ENCODE measurements at regions not wholly inside any gene's neighbourhood (a gene's known extent, or its start where the extent isn't known, plus 50 kb on each side); places are given as distances from the start of the nearest gene placed in this dataset.

DNA sequence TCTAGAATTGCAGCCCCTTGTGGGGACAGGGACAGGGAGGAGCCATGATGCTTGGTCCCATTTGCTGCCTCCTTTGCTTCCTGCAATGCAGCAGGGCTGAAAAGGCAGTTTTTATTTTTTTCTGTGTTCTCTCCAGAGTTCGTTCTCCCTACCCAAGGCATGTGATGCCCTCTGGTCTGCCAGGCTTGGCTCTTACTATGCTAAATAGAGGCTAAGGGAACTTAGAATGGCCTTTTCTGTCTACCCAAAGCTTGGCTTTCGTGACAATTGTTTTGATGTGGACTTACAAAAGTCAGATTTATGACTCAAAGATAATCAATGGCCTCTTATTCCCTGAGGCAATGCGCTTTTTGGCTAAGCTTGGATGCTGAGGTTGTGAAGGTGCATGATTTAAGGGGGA, 293.3 kb upstream of the TBL1XR1 start:
- TF ChIP-seq, protein P1, sequence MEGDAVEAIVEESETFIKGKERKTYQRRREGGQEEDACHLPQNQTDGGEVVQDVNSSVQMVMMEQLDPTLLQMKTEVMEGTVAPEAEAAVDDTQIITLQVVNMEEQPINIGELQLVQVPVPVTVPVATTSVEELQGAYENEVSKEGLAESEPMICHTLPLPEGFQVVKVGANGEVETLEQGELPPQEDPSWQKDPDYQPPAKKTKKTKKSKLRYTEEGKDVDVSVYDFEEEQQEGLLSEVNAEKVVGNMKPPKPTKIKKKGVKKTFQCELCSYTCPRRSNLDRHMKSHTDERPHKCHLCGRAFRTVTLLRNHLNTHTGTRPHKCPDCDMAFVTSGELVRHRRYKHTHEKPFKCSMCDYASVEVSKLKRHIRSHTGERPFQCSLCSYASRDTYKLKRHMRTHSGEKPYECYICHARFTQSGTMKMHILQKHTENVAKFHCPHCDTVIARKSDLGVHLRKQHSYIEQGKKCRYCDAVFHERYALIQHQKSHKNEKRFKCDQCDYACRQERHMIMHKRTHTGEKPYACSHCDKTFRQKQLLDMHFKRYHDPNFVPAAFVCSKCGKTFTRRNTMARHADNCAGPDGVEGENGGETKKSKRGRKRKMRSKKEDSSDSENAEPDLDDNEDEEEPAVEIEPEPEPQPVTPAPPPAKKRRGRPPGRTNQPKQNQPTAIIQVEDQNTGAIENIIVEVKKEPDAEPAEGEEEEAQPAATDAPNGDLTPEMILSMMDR (conservative IDR thresholded peaks at IDR 0.05): no peak
- TF ChIP-seq EZH2 (IDR thresholded peaks at IDR 0.05; ENCODE audit: low read depth): no peak

Data from PC-9 (cell line).